Activated naive CD8-positive, alpha-beta T cell treated with anti-CD3 and anti-CD28 coated beads, Interleukin-2, amount 10 ng/mL, durations not matched to agents 7 days and 5 days (primary cell): ENCODE measurements at regions not wholly inside any gene's neighbourhood (a gene's known extent, or its start where the extent isn't known, plus 50 kb on each side); places are given as distances from the start of the nearest gene placed in this dataset.

Experiments used
- ATAC-seq: fragments of 150-1000 bp; cut with Tn5 transposase; one replicate; pipeline ENCODE4 v1.10.0; 2021; ENCODE audit warnings: low read depth, moderate library complexity
- POLR2A ChIA-PET: fragments of 350-600 bp; sonication (Branson Sonifier 250); formaldehyde crosslinking; loops from one replicate; lab custom pipeline; 2021; ENCODE audit warnings: antibody characterized with exemption; lab: Charles Lee
- DNase-seq: peaks from one replicate; pipeline ENCODE4 v3.0.0; 2021
- H3K27ac Mint-ChIP-seq: one replicate; pipeline ENCODE4 v1.8.0; 2022; ENCODE audit warnings: mild to moderate bottlenecking, mixed read lengths
- H3K27me3 Mint-ChIP-seq: one replicate; pipeline ENCODE4 v1.8.0; 2022; ENCODE audit warnings: mild to moderate bottlenecking, moderate library complexity, mixed read lengths
- H3K36me3 Mint-ChIP-seq: one replicate; pipeline ENCODE4 v1.8.0; 2021; ENCODE audit warnings: mild to moderate bottlenecking, mixed read lengths
- H3K4me1 Mint-ChIP-seq: one replicate; pipeline ENCODE4 v1.8.0; 2021; ENCODE audit warnings: mixed read lengths
- H3K4me3 Mint-ChIP-seq: one replicate; pipeline ENCODE4 v1.8.0; 2022; ENCODE audit warnings: mild to moderate bottlenecking, moderate library complexity, mixed read lengths
- H3K9me3 Mint-ChIP-seq: one replicate; pipeline ENCODE4 v1.8.0; 2021; ENCODE audit warnings: mixed read lengths

- Mint-ChIP-seq H3K27me3 (no peaks in the 10 kb centered on the region), H3K9me3 (peaks cover 6% of the 10 kb centered on the region), H3K4me3 (no peak overlapping the region), H3K27ac (no peak overlapping the region), H3K36me3 (no peaks in the 10 kb centered on the region), H3K4me1 (no peaks in the 10 kb centered on the region)
- DNase-seq (no peak), ATAC-seq (no peak)
- POLR2A ChIA-PET, result no interaction called here
Measured at GRCh38 chr4:18938343-18939099, 917.0 kb upstream of the LCORL start.

- Mint-ChIP-seq H3K27me3 (no peaks in the 10 kb centered on the region), H3K4me3 (no peak overlapping the region), H3K36me3 (no peaks in the 10 kb centered on the region), H3K9me3 (peaks cover 6% of the 10 kb centered on the region), H3K4me1 (no peaks in the 10 kb centered on the region), H3K27ac (no peak overlapping the region)
- ATAC-seq, result no peak
- no peak for DNase-seq
- POLR2A ChIA-PET, result no interaction called here
Measured at GRCh38 chr4:18937746-18938145, 916.2 kb upstream of the LCORL start.

GRCh38 chr4:18937080-18937479, 915.5 kb upstream of the LCORL start:
- DNase-seq (no peak), ATAC-seq (no peak)
- POLR2A ChIA-PET, result no interaction called here
- H3K27ac Mint-ChIP-seq, result no peak overlapping the region
- peaks cover 6% of the 10 kb centered on the region for H3K9me3 Mint-ChIP-seq
- no peaks in the 10 kb centered on the region for H3K4me1 Mint-ChIP-seq
- H3K4me3 Mint-ChIP-seq, result no peak overlapping the region
- no peaks in the 10 kb centered on the region for H3K27me3 Mint-ChIP-seq
- no peaks in the 10 kb centered on the region for H3K36me3 Mint-ChIP-seq

- H3K4me3 Mint-ChIP-seq, result no peak overlapping the region
- POLR2A ChIA-PET, result no interaction called here
- DNase-seq (no peak), ATAC-seq (no peak)
- H3K9me3 Mint-ChIP-seq, result peaks cover 6% of the 10 kb centered on the region
- H3K36me3 Mint-ChIP-seq, result no peaks in the 10 kb centered on the region
- no peak overlapping the region for H3K27ac Mint-ChIP-seq
- H3K27me3 Mint-ChIP-seq, result no peaks in the 10 kb centered on the region
- no peaks in the 10 kb centered on the region for H3K4me1 Mint-ChIP-seq
Measured at GRCh38 chr4:18935659-18936345, 914.2 kb upstream of the LCORL start.

- no peaks in the 10 kb centered on the region for H3K36me3 Mint-ChIP-seq
- H3K27me3 Mint-ChIP-seq, result no peaks in the 10 kb centered on the region
- H3K27ac Mint-ChIP-seq, result no peak overlapping the region
- POLR2A ChIA-PET, result no interaction called here
- ATAC-seq, result no peak
- DNase-seq, result no peak
- no peak overlapping the region for H3K4me3 Mint-ChIP-seq
- peaks cover 7% of the 10 kb centered on the region for H3K9me3 Mint-ChIP-seq
- H3K4me1 Mint-ChIP-seq, result no peaks in the 10 kb centered on the region
Measured at GRCh38 chr4:18934197-18934596, 912.6 kb upstream of the LCORL start.

DNA sequence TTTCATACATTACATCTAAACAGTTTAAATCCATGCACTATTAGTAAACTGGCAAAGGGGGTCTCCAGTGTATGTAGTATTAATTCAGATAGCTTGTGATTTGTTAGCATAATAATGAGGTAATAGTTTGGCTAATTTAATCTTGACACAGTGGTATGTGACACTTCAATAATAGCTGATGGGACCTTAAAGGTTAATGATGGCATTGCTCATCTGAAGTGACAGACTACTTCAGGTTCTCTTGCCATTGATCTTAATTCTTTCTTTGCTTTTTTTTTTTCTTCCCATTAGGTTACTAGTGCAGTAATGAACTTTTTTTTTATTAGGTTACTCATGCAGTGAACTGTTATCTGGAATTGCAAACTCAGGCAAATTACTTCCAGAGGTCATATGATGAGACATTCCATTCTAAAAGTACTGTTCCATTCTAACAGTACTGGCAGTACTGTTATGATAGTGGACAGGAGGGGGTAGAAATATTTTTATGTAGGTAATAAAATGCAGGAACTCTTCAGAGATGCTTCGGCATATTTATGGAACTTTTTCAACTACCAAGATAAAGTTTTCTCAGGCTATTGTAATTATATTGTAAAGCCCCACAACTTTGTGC, 911.3 kb upstream of the LCORL start:
- no peak overlapping the region for H3K4me3 Mint-ChIP-seq
- H3K27ac Mint-ChIP-seq, result no peak overlapping the region
- no peaks in the 10 kb centered on the region for H3K36me3 Mint-ChIP-seq
- H3K9me3 Mint-ChIP-seq, result peaks cover 7% of the 10 kb centered on the region
- DNase-seq (no peak), ATAC-seq (no peak)
- no peaks in the 10 kb centered on the region for H3K4me1 Mint-ChIP-seq
- H3K27me3 Mint-ChIP-seq, result no peaks in the 10 kb centered on the region
- POLR2A ChIA-PET, result no interaction called here

- Mint-ChIP-seq H3K27me3 (no peaks in the 10 kb centered on the region), H3K4me3 (no peak overlapping the region), H3K9me3 (peaks cover 1% of the 10 kb centered on the region), H3K4me1 (no peaks in the 10 kb centered on the region), H3K27ac (no peak overlapping the region), H3K36me3 (no peaks in the 10 kb centered on the region)
- ATAC-seq (no peak), DNase-seq (no peak)
- POLR2A ChIA-PET, result no interaction called here
Measured at GRCh38 chr4:18931643-18932377, 910.3 kb upstream of the LCORL start.

- H3K27ac Mint-ChIP-seq, result no peak overlapping the region
- H3K4me3 Mint-ChIP-seq, result no peak overlapping the region
- no peaks in the 10 kb centered on the region for H3K27me3 Mint-ChIP-seq
- POLR2A ChIA-PET, result no interaction called here
- no peak for ATAC-seq
- H3K36me3 Mint-ChIP-seq, result no peaks in the 10 kb centered on the region
- no peak for DNase-seq
- H3K9me3 Mint-ChIP-seq, result peaks cover 1% of the 10 kb centered on the region
- no peaks in the 10 kb centered on the region for H3K4me1 Mint-ChIP-seq
Measured at GRCh38 chr4:18930487-18930886, 908.9 kb upstream of the LCORL start.

GRCh38 chr4:18923496-18924161, 902.1 kb upstream of the LCORL start:
- Mint-ChIP-seq H3K4me3 (no peak overlapping the region), H3K4me1 (no peaks in the 10 kb centered on the region), H3K27ac (no peak overlapping the region), H3K27me3 (no peaks in the 10 kb centered on the region), H3K36me3 (no peaks in the 10 kb centered on the region), H3K9me3 (peaks cover 5% of the 10 kb centered on the region)
- ATAC-seq (no peak), DNase-seq (no peak)
- POLR2A ChIA-PET, result no interaction called here

DNA sequence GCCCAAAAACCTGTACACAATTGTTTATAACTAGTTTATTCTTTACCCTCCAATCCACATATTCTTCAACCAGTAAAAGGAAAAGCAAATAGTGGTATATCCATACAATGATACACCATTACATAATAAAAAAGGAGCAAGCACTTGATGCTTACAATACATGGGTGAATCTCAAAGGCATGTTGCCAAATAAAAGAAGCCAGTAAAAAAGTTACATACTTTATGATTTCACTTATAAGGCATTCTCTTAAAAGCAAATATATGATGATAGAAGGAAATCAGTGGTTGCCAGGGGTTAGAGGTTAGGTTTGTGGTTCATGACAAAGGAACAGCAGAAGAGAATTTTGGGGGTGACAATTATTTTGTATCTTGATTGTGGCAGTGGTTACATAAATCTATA, 896.1 kb upstream of the LCORL start:
- ATAC-seq (no peak), DNase-seq (no peak)
- POLR2A ChIA-PET, result no interaction called here
- Mint-ChIP-seq H3K36me3 (no peaks in the 10 kb centered on the region), H3K4me3 (no peak overlapping the region), H3K27me3 (no peaks in the 10 kb centered on the region), H3K9me3 (peaks cover 10% of the 10 kb centered on the region), H3K27ac (no peak overlapping the region), H3K4me1 (no peaks in the 10 kb centered on the region)

GRCh38 chr4:18914182-18914581, 892.6 kb upstream of the LCORL start:
- no peak overlapping the region for H3K4me3 Mint-ChIP-seq
- ATAC-seq (no peak), DNase-seq (no peak)
- H3K4me1 Mint-ChIP-seq, result no peaks in the 10 kb centered on the region
- no peak overlapping the region for H3K27ac Mint-ChIP-seq
- peaks cover 11% of the 10 kb centered on the region for H3K9me3 Mint-ChIP-seq
- POLR2A ChIA-PET, result no interaction called here
- no peaks in the 10 kb centered on the region for H3K36me3 Mint-ChIP-seq
- H3K27me3 Mint-ChIP-seq, result no peaks in the 10 kb centered on the region

GRCh38 chr4:18894928-18895327, 873.4 kb upstream of the LCORL start:
- H3K27ac Mint-ChIP-seq, result no peak overlapping the region
- H3K9me3 Mint-ChIP-seq, result peaks cover 3% of the 10 kb centered on the region
- no peaks in the 10 kb centered on the region for H3K4me1 Mint-ChIP-seq
- H3K36me3 Mint-ChIP-seq, result no peaks in the 10 kb centered on the region
- POLR2A ChIA-PET, result no interaction called here
- H3K4me3 Mint-ChIP-seq, result no peak overlapping the region
- no peak for ATAC-seq
- H3K27me3 Mint-ChIP-seq, result no peaks in the 10 kb centered on the region
- DNase-seq, result no peak

DNA sequence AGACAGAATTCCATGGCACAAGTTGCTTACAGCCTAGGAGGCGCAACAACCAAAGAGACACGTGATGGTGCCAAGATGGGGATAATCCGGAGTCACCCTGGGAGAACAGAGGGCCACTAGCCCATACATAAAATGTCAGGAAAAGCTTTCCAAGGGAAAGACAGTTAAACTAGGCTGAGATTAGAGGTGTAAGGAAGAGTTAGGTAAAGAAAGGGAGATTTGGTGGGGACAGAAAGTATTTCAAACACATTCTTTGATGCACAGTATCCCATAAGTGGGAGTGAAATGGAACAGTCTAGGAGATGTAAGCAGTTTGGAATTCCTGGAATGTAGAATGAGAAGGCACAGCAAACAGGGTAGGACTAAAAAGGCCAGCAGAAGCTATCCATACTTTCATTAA, 860.9 kb upstream of the LCORL start:
- Mint-ChIP-seq H3K9me3 (no peaks in the 10 kb centered on the region), H3K36me3 (no peaks in the 10 kb centered on the region), H3K4me3 (no peak overlapping the region), H3K27ac (no peak overlapping the region), H3K27me3 (no peaks in the 10 kb centered on the region), H3K4me1 (no peaks in the 10 kb centered on the region)
- ATAC-seq (no peak), DNase-seq (no peak)
- POLR2A ChIA-PET, result no interaction called here
